K562 (cell line): ENCODE measurements at regions not wholly inside any gene's neighbourhood (a gene's known extent, or its start where the extent isn't known, plus 50 kb on each side); places are given as distances from the start of the nearest gene placed in this dataset.

ENCODE experiments used
- ATAC-seq: fragments of 200-7000 bp; cut with Tn5 transposase; 3 replicates; pipeline ENCODE4 v1.9.1; 2020; ENCODE audit warnings: moderate library complexity
- BruUV-seq: library from RNA; stranded (reverse); fragments of 400-500 nt; replicated peaks from 2 replicates; lab custom pipeline; 2021; lab: Mats Ljungman, UMichigan
- CTCF ChIA-PET: fragments of 300-600 bp; formaldehyde crosslinking; extraction: SDS; loops from one replicate; lab custom pipeline; 2021; ENCODE audit warnings: low intra/inter-chr PET ratio; lab: Yijun Ruan, JAX
- POLR2A ChIA-PET: fragments of 300-600, 350-650 bp; sonication (Branson Sonifier 250); formaldehyde crosslinking; extraction: SDS; loops from one replicate; lab custom pipeline; 2021; ENCODE audit warnings: antibody characterized with exemption, inconsistent platforms; lab: Yijun Ruan, JAX
- DNase-seq, 4 experiments: peaks; one replicate each; pipeline versions ENCODE4 v3.0.0 to v3.0.0-alpha.2; 2011 to 2018; ENCODE audit warnings: low spot score in 3 of 4, mixed read lengths in 3 of 4; ENCODE audit errors: extremely low read depth in 1 of 4
- FAIRE-seq: peaks from 2 replicates; lab custom pipeline; 2011; peaks lifted over from hg19 to GRCh38; lab: Jason Lieb, UNC
- H2AFZ ChIP-seq: 2 replicates; pipeline ENCODE4 v1.6.0; 2011; ENCODE audit warnings: low read depth, low read length, control low read depth, inconsistent platforms
- H3K27ac ChIP-seq: fragments of 200-600 bp; 3 replicates; pipeline ENCODE4 v1.8.0; 2011; ENCODE audit warnings: low read depth, mild to moderate bottlenecking, control low read depth, inconsistent platforms, low read length, moderate library complexity, mixed read lengths; ENCODE audit errors: extremely low read depth
- H3K27me3 ChIP-seq, 2 experiments: fragments of 300-600 bp in 1 of 2; 2 replicates in 1 of 2; 3 replicates in 1 of 2; pipeline versions ENCODE4 v1.6.0 to v1.8.0; 2011; ENCODE audit warnings: inconsistent platforms in 2 of 2, low read length in 2 of 2, mild to moderate bottlenecking in 1 of 2, mixed read lengths in 1 of 2, moderate library complexity in 1 of 2; ENCODE audit not compliant: control insufficient read depth in 2 of 2, insufficient read depth in 2 of 2
- H3K36me3 ChIP-seq: fragments of 300-600 bp; 3 replicates; pipeline ENCODE4 v1.8.0; 2011; ENCODE audit warnings: mild to moderate bottlenecking, low read length, inconsistent platforms; ENCODE audit not compliant: control insufficient read depth, insufficient read depth
- H3K4me1 ChIP-seq, 2 experiments: fragments of 200-600 bp in 1 of 2; replicated peaks in 1 of 2; 2 replicates in 1 of 2; 3 replicates in 1 of 2; pipeline versions ENCODE4 v1.5.1 to v1.8.0; 2011; ENCODE audit warnings: inconsistent platforms in 2 of 2, low read length in 2 of 2, mild to moderate bottlenecking in 1 of 2, mixed read lengths in 1 of 2, moderate library complexity in 1 of 2; ENCODE audit not compliant: control insufficient read depth in 2 of 2, insufficient read depth in 2 of 2
- H3K4me2 ChIP-seq: 2 replicates; pipeline ENCODE4 v1.6.1; 2011; ENCODE audit warnings: low read length, control low read depth, inconsistent platforms, mixed read lengths; ENCODE audit not compliant: insufficient read depth
- H3K4me3 ChIP-seq: fragments of 200-600 bp; sonication (generic), shearing (Covaris generic); 2 replicates; pipeline ENCODE4 v1.5.1; 2016; ENCODE audit warnings: control low read depth, inconsistent platforms
- H3K79me2 ChIP-seq: fragments of 200-600 bp; 3 replicates; pipeline ENCODE4 v1.8.0; 2011; ENCODE audit warnings: low read length, inconsistent platforms; ENCODE audit not compliant: control insufficient read depth, insufficient read depth
- H3K9ac ChIP-seq, 2 experiments: 2 replicates each; pipeline versions ENCODE4 v1.6.0 to v1.6.1; 2011; ENCODE audit warnings: low read depth in 2 of 2, low read length in 2 of 2, control low read depth in 1 of 2, inconsistent platforms in 1 of 2, mild to moderate bottlenecking in 1 of 2, mixed read lengths in 1 of 2; ENCODE audit not compliant: insufficient read depth in 1 of 2
- H3K9me1 ChIP-seq: one replicate; pipeline ENCODE4 v1.6.0; 2011; ENCODE audit warnings: inconsistent platforms, mild to moderate bottlenecking, low read length, moderate library complexity; ENCODE audit not compliant: control insufficient read depth, insufficient read depth
- H3K9me3 ChIP-seq: replicated peaks from 2 replicates; pipeline ENCODE4 v1.5.1; 2011; ENCODE audit warnings: low read depth, low read length, inconsistent platforms; ENCODE audit not compliant: control insufficient read depth, insufficient read depth
- H4K20me1 ChIP-seq: replicated peaks from 2 replicates; pipeline ENCODE4 v1.6.1; 2011; ENCODE audit warnings: low read length, inconsistent platforms, mixed read lengths; ENCODE audit not compliant: control insufficient read depth, insufficient read depth
- BRF1 ChIP-seq: IDR thresholded peaks from 3 replicates; pipeline ENCODE4 v1.6.1; 2011; ENCODE audit warnings: borderline replicate concordance, mild to moderate bottlenecking; ENCODE audit not compliant: insufficient read length; ENCODE audit errors: extremely low read depth
- DLX4 ChIP-seq: fragments of 250-450 bp; sonication (Bioruptor Pico); IDR thresholded peaks from 2 replicates; pipeline ENCODE4 v1.6.1; 2021; ENCODE audit warnings: mild to moderate bottlenecking
- E4F1 ChIP-seq: fragments of 250-450 bp; sonication (Bioruptor Pico); IDR thresholded peaks from 2 replicates; pipeline ENCODE4 v1.5.0; 2021; ENCODE audit warnings: mild to moderate bottlenecking, borderline replicate concordance
- FOXJ2 ChIP-seq: fragments of 200-800 bp; sonication (Bioruptor generic); IDR thresholded peaks from 2 replicates; pipeline ENCODE4 v1.6.1; 2016; ENCODE audit warnings: missing genetic modification characterization, missing compliant biosample characterization
- RBBP5 ChIP-seq: fragments of 200-600 bp; sonication (generic); IDR thresholded peaks from 2 replicates; pipeline ENCODE4 v1.6.1; 2012; ENCODE audit warnings: borderline replicate concordance, mild to moderate bottlenecking, low read length, control low read depth, inconsistent platforms; ENCODE audit not compliant: insufficient read depth, poor library complexity, severe bottlenecking
- SAFB ChIP-seq: fragments of 200-400 bp; formaldehyde crosslinking; IDR thresholded peaks from 2 replicates; pipeline ENCODE4 v1.6.1; 2017; ENCODE audit warnings: low read depth, low read length, borderline replicate concordance
- WGBS: fragments of 100-300 bp; shearing (Covaris generic); methylation state at CpG from one replicate; pipeline ENCODE4 v1.1.6; 2016; ENCODE audit warnings: low coverage, mixed read lengths; ENCODE audit not compliant: insufficient coverage; ENCODE audit errors: missing lambda C conversion rate; 5-methylcytosine and 5-hydroxymethylcytosine counted together
- in situ Hi-C: fragments of 300-500 bp; cut with MboI; formaldehyde crosslinking; loops from 4 replicates; pipeline ENCODE4 v1.15.0; 2018; ENCODE audit warnings: inconsistent platforms, mixed read lengths
- intact Hi-C: fragments of 100-400 bp; cut with micrococcal nuclease; formaldehyde crosslinking; loops from 2 replicates; pipeline ENCODE4 v1.14.2; 2022
- TF ChIP-seq, protein P1 (sequence below): fragments of 200-600 bp; sonication (generic); IDR thresholded peaks from one replicate; pipeline ENCODE4 v1.6.1; 2012; ENCODE audit warnings: mild to moderate bottlenecking, low read depth, low read length, inconsistent platforms

DNA sequence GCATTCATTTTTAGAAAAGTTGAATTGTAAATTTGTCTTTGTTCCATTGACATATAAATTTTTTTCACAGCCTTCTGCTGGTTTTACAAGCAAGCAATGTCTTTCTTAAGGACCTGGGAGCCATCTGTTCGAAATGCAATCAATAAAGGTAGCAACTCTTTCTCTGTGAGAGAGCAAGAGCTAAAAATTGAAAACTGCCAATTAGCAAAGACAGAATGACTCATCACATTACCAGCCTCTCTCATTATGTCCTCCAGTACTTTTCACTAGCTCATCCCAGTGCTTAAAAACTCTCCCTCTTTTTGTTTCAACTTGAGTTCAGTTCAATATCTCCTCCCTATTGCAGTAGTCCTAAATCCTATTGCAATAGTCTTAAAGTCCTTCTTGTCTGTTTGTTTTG lies 760.7 kb upstream of the SLITRK6 start:
- Histone ChIP-seq H2AFZ (no peak overlapping the region), H3K9me1 (no peaks in the 10 kb centered on the region), H3K36me3 (no peaks in the 10 kb centered on the region), H3K27me3 (no peaks in the 10 kb centered on the region), H3K4me2 (no peak overlapping the region), H3K4me1 (no peaks in the 10 kb centered on the region), H3K27ac (no peak overlapping the region), H3K9ac (no peak overlapping the region), H3K4me3 (no peak overlapping the region), H4K20me1 (no peaks in the 10 kb centered on the region), H3K79me2 (no peaks in the 10 kb centered on the region), H3K9me3 (no peaks in the 10 kb centered on the region)
- 0% methylated on average over 1 of the region's 1 CpG for WGBS
- ChIA-PET CTCF (no interaction called here), POLR2A (no interaction called here)
- ATAC-seq (no peak), FAIRE-seq (no peak), DNase-seq (no peak)
- intact Hi-C loops (no loop called here), in situ Hi-C loops (no loop called here)
- no TSS peak for BruUV-seq
- TF ChIP-seq FOXJ2 (tag), result no peak
- TF ChIP-seq BRF1, result no peak
- no peak for TF ChIP-seq E4F1 (CRISPR knock-in tag)
- TF ChIP-seq RBBP5, result no peak
- TF ChIP-seq DLX4 (CRISPR knock-in tag), result no peak
- TF ChIP-seq, protein P1, sequence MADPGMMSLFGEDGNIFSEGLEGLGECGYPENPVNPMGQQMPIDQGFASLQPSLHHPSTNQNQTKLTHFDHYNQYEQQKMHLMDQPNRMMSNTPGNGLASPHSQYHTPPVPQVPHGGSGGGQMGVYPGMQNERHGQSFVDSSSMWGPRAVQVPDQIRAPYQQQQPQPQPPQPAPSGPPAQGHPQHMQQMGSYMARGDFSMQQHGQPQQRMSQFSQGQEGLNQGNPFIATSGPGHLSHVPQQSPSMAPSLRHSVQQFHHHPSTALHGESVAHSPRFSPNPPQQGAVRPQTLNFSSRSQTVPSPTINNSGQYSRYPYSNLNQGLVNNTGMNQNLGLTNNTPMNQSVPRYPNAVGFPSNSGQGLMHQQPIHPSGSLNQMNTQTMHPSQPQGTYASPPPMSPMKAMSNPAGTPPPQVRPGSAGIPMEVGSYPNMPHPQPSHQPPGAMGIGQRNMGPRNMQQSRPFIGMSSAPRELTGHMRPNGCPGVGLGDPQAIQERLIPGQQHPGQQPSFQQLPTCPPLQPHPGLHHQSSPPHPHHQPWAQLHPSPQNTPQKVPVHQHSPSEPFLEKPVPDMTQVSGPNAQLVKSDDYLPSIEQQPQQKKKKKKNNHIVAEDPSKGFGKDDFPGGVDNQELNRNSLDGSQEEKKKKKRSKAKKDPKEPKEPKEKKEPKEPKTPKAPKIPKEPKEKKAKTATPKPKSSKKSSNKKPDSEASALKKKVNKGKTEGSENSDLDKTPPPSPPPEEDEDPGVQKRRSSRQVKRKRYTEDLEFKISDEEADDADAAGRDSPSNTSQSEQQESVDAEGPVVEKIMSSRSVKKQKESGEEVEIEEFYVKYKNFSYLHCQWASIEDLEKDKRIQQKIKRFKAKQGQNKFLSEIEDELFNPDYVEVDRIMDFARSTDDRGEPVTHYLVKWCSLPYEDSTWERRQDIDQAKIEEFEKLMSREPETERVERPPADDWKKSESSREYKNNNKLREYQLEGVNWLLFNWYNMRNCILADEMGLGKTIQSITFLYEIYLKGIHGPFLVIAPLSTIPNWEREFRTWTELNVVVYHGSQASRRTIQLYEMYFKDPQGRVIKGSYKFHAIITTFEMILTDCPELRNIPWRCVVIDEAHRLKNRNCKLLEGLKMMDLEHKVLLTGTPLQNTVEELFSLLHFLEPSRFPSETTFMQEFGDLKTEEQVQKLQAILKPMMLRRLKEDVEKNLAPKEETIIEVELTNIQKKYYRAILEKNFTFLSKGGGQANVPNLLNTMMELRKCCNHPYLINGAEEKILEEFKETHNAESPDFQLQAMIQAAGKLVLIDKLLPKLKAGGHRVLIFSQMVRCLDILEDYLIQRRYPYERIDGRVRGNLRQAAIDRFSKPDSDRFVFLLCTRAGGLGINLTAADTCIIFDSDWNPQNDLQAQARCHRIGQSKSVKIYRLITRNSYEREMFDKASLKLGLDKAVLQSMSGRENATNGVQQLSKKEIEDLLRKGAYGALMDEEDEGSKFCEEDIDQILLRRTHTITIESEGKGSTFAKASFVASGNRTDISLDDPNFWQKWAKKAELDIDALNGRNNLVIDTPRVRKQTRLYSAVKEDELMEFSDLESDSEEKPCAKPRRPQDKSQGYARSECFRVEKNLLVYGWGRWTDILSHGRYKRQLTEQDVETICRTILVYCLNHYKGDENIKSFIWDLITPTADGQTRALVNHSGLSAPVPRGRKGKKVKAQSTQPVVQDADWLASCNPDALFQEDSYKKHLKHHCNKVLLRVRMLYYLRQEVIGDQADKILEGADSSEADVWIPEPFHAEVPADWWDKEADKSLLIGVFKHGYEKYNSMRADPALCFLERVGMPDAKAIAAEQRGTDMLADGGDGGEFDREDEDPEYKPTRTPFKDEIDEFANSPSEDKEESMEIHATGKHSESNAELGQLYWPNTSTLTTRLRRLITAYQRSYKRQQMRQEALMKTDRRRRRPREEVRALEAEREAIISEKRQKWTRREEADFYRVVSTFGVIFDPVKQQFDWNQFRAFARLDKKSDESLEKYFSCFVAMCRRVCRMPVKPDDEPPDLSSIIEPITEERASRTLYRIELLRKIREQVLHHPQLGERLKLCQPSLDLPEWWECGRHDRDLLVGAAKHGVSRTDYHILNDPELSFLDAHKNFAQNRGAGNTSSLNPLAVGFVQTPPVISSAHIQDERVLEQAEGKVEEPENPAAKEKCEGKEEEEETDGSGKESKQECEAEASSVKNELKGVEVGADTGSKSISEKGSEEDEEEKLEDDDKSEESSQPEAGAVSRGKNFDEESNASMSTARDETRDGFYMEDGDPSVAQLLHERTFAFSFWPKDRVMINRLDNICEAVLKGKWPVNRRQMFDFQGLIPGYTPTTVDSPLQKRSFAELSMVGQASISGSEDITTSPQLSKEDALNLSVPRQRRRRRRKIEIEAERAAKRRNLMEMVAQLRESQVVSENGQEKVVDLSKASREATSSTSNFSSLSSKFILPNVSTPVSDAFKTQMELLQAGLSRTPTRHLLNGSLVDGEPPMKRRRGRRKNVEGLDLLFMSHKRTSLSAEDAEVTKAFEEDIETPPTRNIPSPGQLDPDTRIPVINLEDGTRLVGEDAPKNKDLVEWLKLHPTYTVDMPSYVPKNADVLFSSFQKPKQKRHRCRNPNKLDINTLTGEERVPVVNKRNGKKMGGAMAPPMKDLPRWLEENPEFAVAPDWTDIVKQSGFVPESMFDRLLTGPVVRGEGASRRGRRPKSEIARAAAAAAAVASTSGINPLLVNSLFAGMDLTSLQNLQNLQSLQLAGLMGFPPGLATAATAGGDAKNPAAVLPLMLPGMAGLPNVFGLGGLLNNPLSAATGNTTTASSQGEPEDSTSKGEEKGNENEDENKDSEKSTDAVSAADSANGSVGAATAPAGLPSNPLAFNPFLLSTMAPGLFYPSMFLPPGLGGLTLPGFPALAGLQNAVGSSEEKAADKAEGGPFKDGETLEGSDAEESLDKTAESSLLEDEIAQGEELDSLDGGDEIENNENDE, result no peak
- no peak for TF ChIP-seq SAFB
